Skin epidermis (tissue), 12 donors: ENCODE measurements at regions not wholly inside any gene's neighbourhood (a gene's known extent, or its start where the extent isn't known, plus 50 kb on each side); places are given as distances from the start of the nearest gene placed in this dataset.

ENCODE experiments used
- H3K27ac ChIP-seq, 21 experiments: fragments of 200-600 bp; sonication (generic) in 11 of 21; one replicate each; pipeline ENCODE4 v1.5.0; 2020; ENCODE audit warnings: mild to moderate bottlenecking in 3 of 21, inconsistent platforms in 2 of 21, moderate library complexity in 2 of 21
- H3K4me3 ChIP-seq, 7 experiments: fragments of 200-600 bp; sonication (generic) in 2 of 7; one replicate each; pipeline ENCODE4 v1.5.0; 2020; ENCODE audit warnings: inconsistent platforms in 2 of 7, mild to moderate bottlenecking in 2 of 7, moderate library complexity in 1 of 7

GRCh38 chr1:30379684-30380624, 343.4 kb downstream of the MATN1 start:
- peak overlapping the region in 17 of 21 experiments; percentile 8 to 86 (median 61) for H3K27ac ChIP-seq

DNA sequence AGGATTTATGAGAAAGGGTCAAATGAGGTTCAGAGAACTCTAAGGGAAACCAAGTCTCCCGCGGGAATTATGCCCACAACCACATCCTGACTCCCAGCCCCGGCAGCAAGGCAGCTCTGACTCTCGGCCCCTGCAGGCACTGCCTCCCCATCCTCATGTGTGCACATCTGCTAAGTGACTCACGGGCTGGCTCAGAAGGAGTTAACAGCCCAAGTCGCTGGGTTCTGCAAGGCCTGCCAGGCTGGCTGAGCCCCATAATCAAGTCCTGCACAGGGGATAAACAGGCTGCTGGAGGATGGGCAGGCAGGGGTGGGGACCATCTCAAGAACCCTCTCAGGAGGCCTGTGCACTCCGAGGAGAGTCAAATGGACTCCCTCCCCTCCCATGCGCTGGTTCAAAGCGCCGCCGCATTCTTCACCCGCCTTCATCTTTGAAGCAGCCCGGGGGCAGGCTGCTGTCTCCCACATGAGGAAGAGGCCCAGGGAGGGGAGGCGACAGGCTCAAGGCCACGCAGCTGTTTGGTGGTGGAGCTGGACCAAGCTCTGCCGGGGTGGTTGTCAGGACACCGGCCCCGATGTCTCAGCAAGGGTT, 344.3 kb downstream of the MATN1 start:
- H3K4me3 ChIP-seq, result no peak overlapping the region
- peak overlapping the region in 17 of 21 experiments; percentile 8 to 86 (median 61) for H3K27ac ChIP-seq

More at GRCh38 chr1:30379684-30380624, 343.4 kb downstream of the MATN1 start:
- no peak overlapping the region for H3K4me3 ChIP-seq

DNA sequence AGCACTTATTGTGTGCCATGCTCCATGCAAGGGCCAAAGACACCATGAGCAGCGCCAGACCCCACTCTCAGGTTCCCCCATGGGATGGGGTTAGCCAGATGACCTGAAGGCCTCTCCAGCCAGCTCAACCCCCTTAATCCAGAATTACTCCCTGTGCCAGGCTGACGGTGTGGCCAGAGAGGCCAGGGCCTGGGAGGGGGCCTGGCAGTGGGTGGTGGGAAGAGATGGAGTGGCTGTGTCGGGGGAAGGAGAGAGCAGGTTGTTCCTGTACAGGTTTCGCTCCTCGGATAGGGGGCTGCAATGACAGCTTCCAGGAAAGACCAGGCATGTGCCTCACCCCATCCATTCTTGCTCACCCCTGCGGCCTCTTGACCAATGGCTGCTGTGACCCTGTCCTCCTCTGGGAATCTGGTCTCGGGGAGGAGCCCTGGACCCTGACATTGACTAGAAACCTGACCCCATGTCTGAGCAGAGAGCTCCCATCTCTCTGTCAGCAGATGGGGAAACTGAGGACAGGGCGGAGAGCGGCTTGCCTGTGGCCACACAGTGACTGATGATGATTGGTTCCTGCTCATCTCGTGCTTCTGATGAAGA, 345.3 kb downstream of the MATN1 start:
- Histone ChIP-seq H3K27ac (peak overlapping the region in 4 of 21 experiments; percentile 12 to 80 (median 48)), H3K4me3 (no peak overlapping the region)

GRCh38 chr1:30377230-30378002, 346.0 kb downstream of the MATN1 start:
- Histone ChIP-seq H3K27ac (peak overlapping the region in 1 of 21 experiments; percentile 20), H3K4me3 (no peak overlapping the region)

- H3K27ac ChIP-seq, result no peak overlapping the region
- H3K4me3 ChIP-seq, result no peak overlapping the region
These were observed 347.2 kb downstream of the MATN1 start for GRCh38 chr1:30376054-30376697.

- H3K4me3 ChIP-seq, result no peak overlapping the region
- H3K27ac ChIP-seq, result no peak overlapping the region
These were observed 348.2 kb downstream of the MATN1 start for GRCh38 chr1:30375156-30375555.

- Histone ChIP-seq H3K27ac (no peak overlapping the region), H3K4me3 (no peak overlapping the region)
These were observed 348.9 kb downstream of the MATN1 start for GRCh38 chr1:30374400-30375070.

GRCh38 chr1:30373471-30374399, 349.6 kb downstream of the MATN1 start:
- Histone ChIP-seq H3K4me3 (no peak overlapping the region), H3K27ac (no peak overlapping the region)

GRCh38 chr1:30372792-30373433, 350.5 kb downstream of the MATN1 start:
- Histone ChIP-seq H3K27ac (no peak overlapping the region), H3K4me3 (no peak overlapping the region)

DNA sequence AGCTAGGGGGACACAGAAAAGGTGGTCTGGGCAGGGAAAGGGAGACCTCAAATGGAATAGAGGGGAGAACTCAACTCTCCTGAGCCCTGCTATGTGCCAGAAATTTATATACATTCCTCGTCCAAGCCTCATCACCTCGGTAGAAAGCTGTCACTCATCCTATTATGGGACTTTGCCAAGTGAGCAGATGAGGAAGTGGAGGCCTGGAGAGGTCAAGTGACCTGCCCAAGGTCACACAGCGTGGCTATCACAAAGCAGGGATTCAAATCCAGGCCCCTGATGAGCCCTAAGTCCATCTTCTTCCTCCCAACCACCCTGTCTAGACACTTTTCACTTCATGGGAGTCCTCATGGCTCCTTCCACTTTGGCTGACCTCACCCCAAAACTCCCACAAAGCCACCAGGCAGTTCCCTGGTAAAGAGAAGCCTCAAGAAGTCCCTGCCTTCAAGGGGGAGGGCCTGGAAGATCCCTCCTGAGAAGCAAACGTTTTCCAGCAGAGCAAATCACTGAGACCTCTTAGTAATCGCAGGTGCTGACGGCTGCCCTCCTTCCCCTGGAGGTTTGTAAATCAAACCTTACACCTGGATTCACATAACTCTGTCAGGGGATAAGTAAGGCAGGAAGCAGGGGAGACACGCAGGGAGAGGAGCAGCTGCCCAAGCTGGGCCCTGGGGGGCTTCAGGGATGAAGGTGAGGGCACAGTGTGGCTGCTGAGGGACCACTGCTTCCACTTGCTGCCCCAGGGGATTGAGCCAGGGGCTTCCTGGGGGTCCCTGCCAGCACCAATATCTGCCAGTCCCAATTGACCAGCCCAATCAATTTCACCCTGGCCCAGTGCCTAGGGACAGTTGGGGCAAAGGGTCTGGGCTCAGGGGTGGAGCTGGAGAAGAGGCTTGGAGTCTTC, 351.2 kb downstream of the MATN1 start:
- no peak overlapping the region for H3K27ac ChIP-seq
- no peak overlapping the region for H3K4me3 ChIP-seq

GRCh38 chr1:30371179-30371788, 352.1 kb downstream of the MATN1 start:
- Histone ChIP-seq H3K4me3 (no peak overlapping the region), H3K27ac (no peak overlapping the region)

DNA sequence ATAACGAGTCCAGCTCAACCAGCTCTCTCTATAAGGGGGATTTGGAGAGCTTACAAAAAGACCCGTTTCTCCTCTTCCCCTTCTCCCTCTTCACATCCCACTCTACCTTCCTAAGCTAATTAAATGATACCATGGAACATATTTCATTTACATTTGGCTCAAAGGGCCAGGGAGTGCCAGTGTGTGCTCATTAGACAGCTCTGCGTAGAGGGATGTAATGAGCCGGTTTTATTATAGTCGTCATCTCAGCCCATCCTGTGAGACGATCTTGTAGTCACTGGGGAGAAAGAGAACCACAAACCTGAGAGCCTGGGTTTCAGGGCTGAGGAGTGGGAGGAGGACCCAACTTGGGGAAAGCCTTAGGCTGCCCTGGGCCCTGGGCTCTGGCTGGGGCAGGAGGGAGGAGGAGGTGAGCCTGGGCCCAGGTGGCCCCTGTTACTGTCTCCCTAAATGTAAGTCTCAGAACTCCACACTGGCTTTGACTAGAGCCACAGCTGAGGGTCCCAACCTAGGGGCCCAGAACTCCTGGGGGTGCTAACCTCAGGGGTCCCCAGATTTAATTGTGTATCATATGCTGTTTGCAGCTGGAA, 354.6 kb downstream of the MATN1 start:
- Histone ChIP-seq H3K27ac (no peak overlapping the region), H3K4me3 (no peak overlapping the region)

DNA sequence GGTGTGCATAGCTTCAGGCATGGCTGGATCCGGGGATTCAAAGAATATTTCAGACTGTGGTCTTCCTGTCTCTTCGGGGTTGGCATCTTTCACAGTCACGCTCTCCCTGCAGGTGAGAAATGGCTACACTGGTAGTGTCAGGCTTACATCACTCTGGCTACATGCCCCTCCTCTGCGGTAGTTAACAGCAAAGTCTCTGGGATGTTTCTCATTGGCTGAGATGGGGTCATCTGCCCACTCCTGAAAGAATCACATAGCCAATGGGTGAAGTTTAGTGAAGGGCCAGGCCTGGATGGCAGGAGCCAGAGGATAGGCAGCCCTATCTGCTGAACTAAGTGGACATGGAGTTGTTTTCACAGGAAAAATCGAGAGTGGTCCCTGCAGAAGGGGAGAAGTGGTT, 356.5 kb downstream of the MATN1 start:
- Histone ChIP-seq H3K4me3 (no peak overlapping the region), H3K27ac (no peak overlapping the region)

DNA sequence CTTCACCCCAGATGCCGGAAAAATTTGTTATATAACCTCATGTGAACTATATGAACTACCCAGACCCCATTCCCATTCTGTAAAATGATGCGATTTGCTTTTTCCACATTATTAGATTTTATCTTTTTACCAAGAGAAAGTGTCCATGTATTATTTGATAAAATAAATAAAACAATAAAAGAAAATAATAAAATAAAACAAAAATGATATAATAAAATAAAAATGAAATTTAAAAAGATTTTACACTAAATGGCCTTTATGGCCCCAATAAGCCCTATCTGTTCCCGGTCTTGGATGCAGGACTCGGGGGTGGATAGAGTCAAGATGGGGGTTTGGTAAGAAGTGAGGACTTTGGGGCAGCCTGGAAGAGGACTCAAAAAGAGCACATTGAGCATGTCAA, 357.2 kb downstream of the MATN1 start:
- Histone ChIP-seq H3K4me3 (no peak overlapping the region), H3K27ac (no peak overlapping the region)

DNA sequence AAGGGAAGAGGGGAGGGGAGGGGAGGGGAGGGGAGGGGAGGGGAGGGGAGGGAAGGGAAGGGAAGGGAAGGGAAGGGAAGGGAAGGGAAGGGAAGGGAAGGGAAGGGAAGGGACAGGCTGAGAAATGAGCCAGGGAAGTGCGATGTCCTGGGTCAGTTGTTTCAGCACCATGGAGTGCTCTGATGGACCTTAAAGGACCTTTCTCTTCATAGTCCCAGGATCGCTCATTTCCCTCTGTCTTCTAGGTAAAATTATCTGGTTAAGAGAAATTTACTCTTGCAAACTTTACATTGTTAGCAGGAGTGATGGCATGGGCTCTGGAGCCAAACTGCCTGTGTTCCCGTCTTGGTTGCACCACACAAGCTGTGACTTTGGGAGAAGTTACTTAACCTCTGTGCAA, 357.8 kb downstream of the MATN1 start:
- no peak overlapping the region for H3K4me3 ChIP-seq
- no peak overlapping the region for H3K27ac ChIP-seq

- no peak overlapping the region for H3K27ac ChIP-seq
- H3K4me3 ChIP-seq, result no peak overlapping the region
These were observed 360.4 kb downstream of the MATN1 start for GRCh38 chr1:30363031-30363430.
